ENCODE measurements at regions not wholly inside any gene's neighbourhood (a gene's known extent, or its start where the extent isn't known, plus 50 kb on each side); places are given as distances from the start of the nearest gene placed in this dataset.

DNA sequence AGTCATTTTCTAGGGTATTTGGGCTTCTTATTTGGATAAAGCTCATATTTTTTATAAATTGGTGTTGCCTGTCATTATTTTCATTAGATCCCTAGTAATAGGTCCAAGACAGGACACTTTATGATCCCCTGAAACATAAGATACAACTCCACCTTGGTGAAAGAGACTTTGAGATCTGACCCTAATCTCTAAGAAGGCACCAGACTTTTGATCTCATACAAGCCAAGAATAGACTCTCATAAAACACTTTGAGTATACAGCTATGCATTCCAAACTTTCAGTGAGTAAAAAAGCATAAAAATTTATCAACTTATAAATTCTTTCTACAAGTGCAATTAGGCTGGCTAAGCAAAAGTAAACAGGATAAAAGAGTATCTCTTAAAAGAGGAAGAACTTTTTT lies 451.2 kb downstream of the MN1 start:
- no peak for DNase-seq
- in situ Hi-C loops (cut with HindIII; ENCODE audit: low pct_ligation_motif_present, low pct_unique_long_range_greater_than_20kb, low sequenced_read_pairs): no loop called here

- in situ Hi-C loops (cut with HindIII; ENCODE audit: low pct_ligation_motif_present, low pct_unique_long_range_greater_than_20kb, low sequenced_read_pairs): no loop called here
- no peak for DNase-seq
Measured at GRCh38 chr22:27352426-27352825, 449.1 kb downstream of the MN1 start.

GRCh38 chr22:27358096-27358870 lies 443.3 kb downstream of the MN1 start:
- in situ Hi-C loops (cut with HindIII; ENCODE audit: low pct_ligation_motif_present, low pct_unique_long_range_greater_than_20kb, low sequenced_read_pairs): no loop called here
- DNase-seq: no peak

DNA sequence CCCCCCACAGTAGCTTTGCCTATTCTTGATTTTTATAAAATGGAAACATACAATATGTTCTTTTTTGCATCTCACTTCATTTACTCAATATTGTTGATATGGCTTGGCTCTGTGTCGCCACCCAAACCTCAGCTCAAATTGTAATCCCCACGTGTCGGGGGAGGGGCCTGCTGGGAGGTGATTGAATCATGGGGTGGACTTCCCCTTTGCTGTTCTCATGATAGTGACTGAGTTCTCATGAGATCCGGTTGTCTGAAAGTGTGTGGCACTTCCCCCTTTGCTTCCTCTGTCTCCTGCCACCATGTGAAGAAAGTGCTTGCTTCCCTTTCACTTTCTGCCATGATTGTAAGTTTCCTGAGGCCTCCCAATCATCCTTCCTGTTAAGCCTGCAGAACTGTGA lies 431.3 kb downstream of the MN1 start:
- in situ Hi-C loops (cut with HindIII; ENCODE audit: low pct_ligation_motif_present, low pct_unique_long_range_greater_than_20kb, low sequenced_read_pairs): no loop called here
- no peak for DNase-seq

DNA sequence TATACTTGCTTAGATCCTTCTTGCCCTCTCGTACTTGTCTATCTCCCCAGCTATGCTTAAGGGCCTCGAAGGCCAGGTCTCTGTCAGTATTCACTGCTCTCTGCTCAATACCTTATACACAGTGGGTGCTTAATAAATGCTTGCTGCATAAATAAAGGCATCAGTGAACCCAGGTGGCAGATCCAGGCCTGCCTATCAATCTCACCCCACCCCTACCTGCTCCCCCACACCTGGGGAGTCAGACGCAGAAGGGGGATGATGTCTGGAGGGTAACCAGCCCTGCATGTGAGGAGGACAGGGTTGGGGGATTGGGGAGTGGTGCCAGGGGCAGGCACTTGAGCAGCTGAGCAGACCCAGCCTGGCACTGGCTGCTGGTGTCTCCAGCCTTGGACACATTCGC lies 430.6 kb downstream of the MN1 start:
- in situ Hi-C loops (cut with HindIII; ENCODE audit: low pct_ligation_motif_present, low pct_unique_long_range_greater_than_20kb, low sequenced_read_pairs): no loop called here

DNA sequence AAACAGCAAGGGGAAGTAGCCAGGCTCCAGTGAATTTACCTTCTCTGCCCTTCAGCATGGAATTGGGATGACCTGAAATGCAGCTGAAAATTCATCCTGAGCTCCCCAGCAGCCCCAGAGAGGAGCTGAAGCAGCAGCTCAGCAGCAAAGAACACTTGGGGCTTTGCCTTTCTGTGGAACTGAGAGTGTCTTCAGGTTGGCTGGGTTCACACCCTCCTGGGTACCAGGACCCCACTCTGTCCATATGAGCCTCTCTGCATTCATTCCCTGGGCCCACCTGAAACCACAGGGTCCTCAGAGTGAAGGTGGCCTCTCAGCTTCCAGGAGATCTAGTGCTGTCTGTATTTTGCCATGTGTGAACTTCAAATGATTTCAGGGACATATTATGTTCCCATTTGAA lies 429.2 kb downstream of the MN1 start:
- DNase-seq: no peak
- in situ Hi-C loops (cut with HindIII; ENCODE audit: low pct_ligation_motif_present, low pct_unique_long_range_greater_than_20kb, low sequenced_read_pairs): no loop called here

More for the DNA sequence above, 430.6 kb downstream of the MN1 start:
- DNase-seq: no peak

- in situ Hi-C loops (cut with HindIII; ENCODE audit: low pct_ligation_motif_present, low pct_unique_long_range_greater_than_20kb, low sequenced_read_pairs): no loop called here
- no peak for DNase-seq
Measured at GRCh38 chr22:27372969-27373670, 428.4 kb downstream of the MN1 start.

DNA sequence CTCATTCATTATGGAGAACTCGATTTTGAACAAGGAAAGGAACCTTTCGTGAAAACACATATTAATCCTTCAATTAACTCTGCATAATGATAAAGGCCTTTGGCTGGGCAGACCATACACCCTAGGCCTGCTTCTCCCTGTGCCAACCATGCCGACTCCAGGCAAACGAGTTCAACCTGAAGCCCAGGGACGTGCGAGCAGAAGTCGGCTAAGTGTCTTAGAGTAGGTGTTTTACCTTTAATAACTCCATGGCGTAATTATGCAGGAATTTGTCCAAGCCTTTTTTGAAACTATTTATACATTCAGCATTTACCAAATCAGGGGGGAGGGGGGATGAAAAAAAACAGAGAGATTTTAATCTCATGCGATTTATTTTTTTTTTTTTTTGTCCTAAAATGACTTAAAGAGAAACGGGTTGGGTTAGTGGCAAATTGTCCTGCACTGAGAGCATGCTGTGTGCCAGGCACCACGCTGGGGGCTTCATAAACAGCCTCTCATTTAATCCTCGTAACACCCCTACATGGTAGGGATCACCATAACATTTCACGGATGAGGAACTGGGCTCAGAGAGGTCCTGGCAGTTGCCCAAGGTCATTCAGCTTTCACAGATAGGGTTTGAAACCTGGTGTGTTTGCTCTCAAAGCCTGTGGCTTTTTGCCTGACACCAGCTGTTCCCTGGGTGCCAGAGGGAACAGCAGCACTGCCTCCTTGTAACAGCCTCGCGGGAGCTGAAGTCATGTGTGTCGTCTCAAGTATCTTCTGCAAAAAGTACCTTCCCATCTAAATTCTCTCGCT lies 423.9 kb downstream of the MN1 start:
- in situ Hi-C loops (cut with HindIII; ENCODE audit: low pct_ligation_motif_present, low pct_unique_long_range_greater_than_20kb, low sequenced_read_pairs): no loop called here

DNA sequence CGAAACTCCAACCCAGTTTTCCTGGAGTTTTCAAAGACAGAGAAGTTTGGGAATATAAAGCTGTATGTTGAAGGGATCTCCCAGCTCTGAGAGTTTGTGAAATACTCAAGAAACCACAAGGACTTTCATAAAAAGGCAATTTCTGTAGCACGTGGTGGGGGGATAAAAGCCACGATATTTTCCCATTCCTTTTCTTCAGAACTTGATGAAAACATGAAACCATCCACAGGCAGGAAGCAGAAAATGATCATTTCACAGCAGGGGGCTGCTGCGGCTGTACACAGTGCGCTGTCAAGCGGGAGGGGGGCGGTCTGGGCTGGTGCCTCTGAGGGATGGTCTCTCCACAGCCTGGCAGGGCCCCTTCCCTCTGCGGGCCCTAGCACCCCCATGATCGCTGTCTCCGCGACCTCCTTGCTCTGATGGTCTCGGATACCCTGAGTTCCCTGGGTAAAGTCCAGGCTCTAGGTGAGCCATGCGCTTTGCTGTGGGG lies 423.2 kb downstream of the MN1 start:
- in situ Hi-C loops (cut with HindIII; ENCODE audit: low pct_ligation_motif_present, low pct_unique_long_range_greater_than_20kb, low sequenced_read_pairs): no loop called here

More for the DNA sequence above, 423.9 kb downstream of the MN1 start:
- DNase-seq: peak; percentile 8

DNA sequence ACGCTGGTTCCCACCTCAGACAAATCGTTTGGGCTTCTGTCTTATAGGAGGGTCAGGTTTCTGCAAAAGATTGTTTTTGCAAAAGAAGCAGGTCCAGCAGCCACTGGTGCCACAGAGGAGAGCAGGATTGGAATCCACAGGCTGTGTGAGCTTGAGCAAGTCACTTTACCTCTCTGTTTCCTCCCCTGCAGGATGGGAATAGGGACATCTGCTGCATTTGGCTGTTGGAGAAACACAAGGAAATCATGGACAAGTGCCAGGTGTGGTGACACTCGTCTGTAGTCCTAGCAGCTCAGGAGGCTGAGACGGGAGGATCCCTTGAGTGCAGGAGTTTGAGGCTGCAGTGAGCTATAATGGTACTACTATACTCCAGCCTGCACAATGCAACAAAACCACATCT lies 422.6 kb downstream of the MN1 start:
- no peak for DNase-seq
- in situ Hi-C loops (cut with HindIII; ENCODE audit: low pct_ligation_motif_present, low pct_unique_long_range_greater_than_20kb, low sequenced_read_pairs): no loop called here

More for the DNA sequence above, 423.2 kb downstream of the MN1 start:
- DNase-seq: no peak

- in situ Hi-C loops (cut with HindIII; ENCODE audit: low pct_ligation_motif_present, low pct_unique_long_range_greater_than_20kb, low sequenced_read_pairs): no loop called here
- no peak for DNase-seq
Measured at GRCh38 chr22:27380855-27381254, 420.7 kb downstream of the MN1 start.

DNA sequence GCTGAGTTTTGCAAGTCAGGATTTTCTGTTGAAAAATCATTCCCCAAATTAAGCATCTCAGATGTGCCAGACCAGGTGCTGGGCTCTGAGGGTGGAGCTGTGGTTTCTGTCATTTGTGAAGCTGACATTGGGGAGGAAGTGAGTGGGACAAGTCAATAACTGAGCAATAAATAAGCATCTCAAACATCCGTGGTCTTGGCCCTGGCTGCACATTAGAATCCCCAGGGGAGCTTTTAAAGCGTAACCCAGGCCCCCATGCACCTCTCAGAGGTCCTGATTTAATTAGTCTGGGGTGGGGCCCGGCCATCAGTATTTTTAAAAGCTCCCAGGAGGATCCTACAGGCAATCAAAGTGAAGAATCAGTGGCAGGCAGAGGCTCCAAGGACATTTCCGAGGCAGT lies 420.0 kb downstream of the MN1 start:
- DNase-seq: no peak
- in situ Hi-C loops (cut with HindIII; ENCODE audit: low pct_ligation_motif_present, low pct_unique_long_range_greater_than_20kb, low sequenced_read_pairs): no loop called here

DNA sequence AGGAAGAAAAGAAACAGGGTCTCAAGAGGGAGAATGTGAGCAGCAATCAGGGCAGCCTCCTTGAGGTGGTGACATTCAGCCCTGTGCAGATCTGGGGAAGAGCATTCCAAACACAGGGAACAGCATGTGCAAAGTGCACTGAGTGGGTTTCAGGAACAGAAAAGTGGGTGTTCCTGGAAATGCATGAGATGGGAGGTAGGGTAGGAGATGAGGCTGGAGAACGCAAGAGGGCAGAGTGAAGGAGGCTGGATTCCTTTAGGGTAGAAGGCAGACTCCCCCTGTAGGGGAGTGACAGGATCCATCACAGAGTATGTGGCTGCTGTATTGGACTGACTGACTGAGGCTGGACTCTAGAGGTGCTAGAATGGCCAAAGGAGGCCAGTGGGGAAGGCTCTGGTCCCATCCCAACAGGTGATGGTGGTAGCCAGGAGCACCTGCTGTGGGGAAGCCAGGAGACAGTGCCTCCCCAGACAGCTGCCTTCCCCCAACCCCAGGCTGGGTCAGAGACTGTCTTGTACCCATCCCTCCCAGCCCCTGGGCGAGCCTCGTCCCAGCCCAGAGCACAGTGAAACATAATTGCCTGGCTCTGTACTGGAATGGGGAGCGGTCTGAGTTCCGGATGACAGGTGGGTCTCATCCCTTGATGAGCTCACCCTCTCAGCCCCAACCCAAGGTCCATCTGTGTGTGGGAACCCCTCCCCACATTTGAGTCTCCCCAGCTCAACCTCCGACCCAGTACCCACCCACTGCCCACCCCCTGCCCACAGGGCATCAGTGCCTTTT lies 419.4 kb downstream of the MN1 start:
- DNase-seq: no peak
- in situ Hi-C loops (cut with HindIII; ENCODE audit: low pct_ligation_motif_present, low pct_unique_long_range_greater_than_20kb, low sequenced_read_pairs): no loop called here

- in situ Hi-C loops (cut with HindIII; ENCODE audit: low pct_ligation_motif_present, low pct_unique_long_range_greater_than_20kb, low sequenced_read_pairs): no loop called here
- DNase-seq: no peak
Measured at GRCh38 chr22:27382947-27383346, 418.6 kb downstream of the MN1 start.

DNA sequence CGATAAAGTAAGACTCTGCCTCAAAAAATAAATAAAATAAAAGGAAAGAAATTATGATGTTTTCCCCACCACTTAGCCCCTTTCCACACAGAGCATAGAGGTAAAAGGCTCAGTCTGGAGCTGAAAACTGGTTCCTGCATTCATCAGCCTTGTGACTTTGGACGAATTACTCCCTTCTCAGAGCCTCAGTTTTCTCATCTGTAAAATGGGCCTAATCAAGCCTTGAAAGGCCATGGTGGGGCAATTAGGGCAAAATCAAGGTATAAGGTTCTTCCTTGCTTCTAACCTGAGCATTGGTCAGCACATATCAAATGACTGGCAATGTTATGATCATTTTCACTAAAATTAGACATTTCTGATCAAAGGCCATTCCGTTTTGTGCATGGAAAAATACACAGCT lies 417.7 kb downstream of the MN1 start:
- in situ Hi-C loops (cut with HindIII; ENCODE audit: low pct_ligation_motif_present, low pct_unique_long_range_greater_than_20kb, low sequenced_read_pairs): no loop called here
- no peak for DNase-seq

GRCh38 chr22:27385261-27385998 lies 416.1 kb downstream of the MN1 start:
- no peak for DNase-seq
- in situ Hi-C loops (cut with HindIII; ENCODE audit: low pct_ligation_motif_present, low pct_unique_long_range_greater_than_20kb, low sequenced_read_pairs): no loop called here

GRCh38 chr22:27386186-27386585 lies 415.4 kb downstream of the MN1 start:
- in situ Hi-C loops (cut with HindIII; ENCODE audit: low pct_ligation_motif_present, low pct_unique_long_range_greater_than_20kb, low sequenced_read_pairs): no loop called here
- peak; percentile 16 for DNase-seq

DNA sequence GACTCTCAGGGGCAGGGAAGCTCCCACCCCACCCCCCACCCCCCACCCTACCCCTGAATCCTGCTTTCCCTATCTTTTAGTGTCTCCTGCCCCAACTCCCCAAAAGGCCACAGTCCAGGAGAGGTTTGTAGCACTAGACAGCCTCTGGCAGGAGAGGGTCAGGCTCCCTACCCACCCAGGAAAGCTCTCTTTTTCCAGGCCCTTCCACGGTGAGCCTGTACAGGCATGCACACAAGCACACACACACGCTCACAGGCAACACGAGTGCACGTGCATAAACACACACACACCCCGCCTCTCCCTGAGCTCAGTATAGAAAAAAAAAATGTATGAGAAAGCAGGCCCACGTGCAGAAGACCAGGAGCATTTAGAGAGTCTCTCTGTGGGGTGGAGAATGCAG lies 414.0 kb downstream of the MN1 start:
- in situ Hi-C loops (cut with HindIII; ENCODE audit: low pct_ligation_motif_present, low pct_unique_long_range_greater_than_20kb, low sequenced_read_pairs): no loop called here
- no peak for DNase-seq

Measured in ACHN (cell line).